BJ (cell line): ENCODE measurements at regions not wholly inside any gene's neighbourhood (a gene's known extent, or its start where the extent isn't known, plus 50 kb on each side); places are given as distances from the start of the nearest gene placed in this dataset.
"Not testable (repeated sequence)": the region's sequence is repeated elsewhere in the genome, so short reads cannot be mapped to it uniquely, and the experiment has no call there.

ENCODE experiments used
- CTCF ChIA-PET: fragments of 350-600 bp; formaldehyde crosslinking; extraction: SDS; loops from one replicate; lab custom pipeline; 2021; ENCODE audit warnings: antibody characterized with exemption, inconsistent platforms; lab: Yijun Ruan, JAX
- POLR2A ChIA-PET: fragments of 300-600 bp; sonication (Branson Sonifier 250); formaldehyde crosslinking; extraction: SDS; loops from one replicate; lab custom pipeline; 2021; ENCODE audit warnings: antibody characterized with exemption; lab: Charles Lee
- DNase-seq: peaks from one replicate; pipeline ENCODE4 v3.0.0-alpha.2; 2011; ENCODE audit warnings: low read depth
- H3K27me3 ChIP-seq: 2 replicates; pipeline ENCODE4 v1.6.0; 2011; ENCODE audit warnings: low read length; ENCODE audit not compliant: control insufficient read depth, insufficient read depth
- H3K36me3 ChIP-seq: 2 replicates; pipeline ENCODE4 v1.5.1; 2011; ENCODE audit warnings: low read length; ENCODE audit not compliant: control insufficient read depth, insufficient read depth
- H3K4me3 ChIP-seq: 2 replicates; pipeline ENCODE4 v1.5.1; 2011; ENCODE audit warnings: low read depth, mild to moderate bottlenecking, control low read depth, low read length
- TF ChIP-seq, protein P1 (sequence below): IDR thresholded peaks from 2 replicates; pipeline ENCODE4 v1.5.1; 2011; ENCODE audit warnings: low read depth, mild to moderate bottlenecking, control low read depth, inconsistent platforms, low read length, moderate library complexity; ENCODE audit not compliant: insufficient read depth

DNA sequence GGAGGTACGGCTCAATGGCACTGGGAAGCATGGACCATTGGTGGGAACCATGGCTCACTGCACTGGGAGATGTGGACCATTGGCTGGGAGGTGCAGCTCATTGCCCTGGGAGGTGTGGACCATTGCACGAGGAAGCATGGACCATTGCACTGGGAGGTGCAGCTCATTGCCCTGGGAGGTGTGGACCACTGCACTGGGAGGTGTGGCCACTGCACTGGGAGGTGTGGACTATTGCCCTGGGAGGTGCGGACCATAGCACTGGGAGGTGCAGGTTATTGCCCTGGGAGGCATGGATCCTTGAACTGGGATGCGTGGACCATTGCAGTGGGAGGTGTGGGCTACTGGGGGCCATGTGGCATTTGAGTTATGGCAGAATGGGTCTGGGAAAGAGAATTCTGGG lies 195.4 kb upstream of the PLGLB1 start:
- POLR2A ChIA-PET, H3K27me3 ChIP-seq, H3K36me3 ChIP-seq, CTCF ChIA-PET, H3K4me3 ChIP-seq, DNase-seq: not testable (repeated sequence)

DNA sequence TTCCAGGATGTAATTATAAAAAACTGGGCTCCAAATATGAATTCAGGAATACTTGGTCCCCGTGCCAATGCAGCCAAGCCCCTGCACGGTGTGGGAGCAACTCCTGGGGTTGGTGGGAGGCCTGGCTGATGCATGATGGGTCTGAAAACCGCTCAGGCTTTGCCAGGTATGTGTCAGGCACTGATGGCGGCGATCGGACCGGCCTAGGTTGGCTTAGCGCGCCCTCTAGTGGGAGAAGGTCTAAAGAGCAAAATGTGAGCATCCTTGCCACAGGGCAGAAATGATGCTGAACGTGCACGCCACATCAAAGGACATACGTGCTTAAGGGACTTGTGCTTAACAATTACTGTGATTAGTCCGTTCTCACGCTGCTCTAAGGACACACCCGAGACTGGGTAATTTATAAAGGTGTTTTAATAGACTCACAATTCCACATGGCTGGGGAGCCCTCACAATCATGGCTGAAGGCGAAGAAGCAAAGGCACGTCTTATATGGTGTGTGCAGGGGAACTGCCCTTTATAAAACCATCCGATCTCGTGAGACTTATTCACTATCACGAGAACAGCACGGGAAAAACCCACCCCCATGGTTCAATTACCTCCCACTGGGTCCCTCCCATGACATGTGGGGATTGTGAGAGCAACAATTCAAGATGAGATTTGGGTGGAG lies 196.2 kb upstream of the PLGLB1 start:
- H3K36me3 ChIP-seq, POLR2A ChIA-PET, H3K4me3 ChIP-seq, DNase-seq, H3K27me3 ChIP-seq: not testable (repeated sequence)
- TF ChIP-seq, protein P1, sequence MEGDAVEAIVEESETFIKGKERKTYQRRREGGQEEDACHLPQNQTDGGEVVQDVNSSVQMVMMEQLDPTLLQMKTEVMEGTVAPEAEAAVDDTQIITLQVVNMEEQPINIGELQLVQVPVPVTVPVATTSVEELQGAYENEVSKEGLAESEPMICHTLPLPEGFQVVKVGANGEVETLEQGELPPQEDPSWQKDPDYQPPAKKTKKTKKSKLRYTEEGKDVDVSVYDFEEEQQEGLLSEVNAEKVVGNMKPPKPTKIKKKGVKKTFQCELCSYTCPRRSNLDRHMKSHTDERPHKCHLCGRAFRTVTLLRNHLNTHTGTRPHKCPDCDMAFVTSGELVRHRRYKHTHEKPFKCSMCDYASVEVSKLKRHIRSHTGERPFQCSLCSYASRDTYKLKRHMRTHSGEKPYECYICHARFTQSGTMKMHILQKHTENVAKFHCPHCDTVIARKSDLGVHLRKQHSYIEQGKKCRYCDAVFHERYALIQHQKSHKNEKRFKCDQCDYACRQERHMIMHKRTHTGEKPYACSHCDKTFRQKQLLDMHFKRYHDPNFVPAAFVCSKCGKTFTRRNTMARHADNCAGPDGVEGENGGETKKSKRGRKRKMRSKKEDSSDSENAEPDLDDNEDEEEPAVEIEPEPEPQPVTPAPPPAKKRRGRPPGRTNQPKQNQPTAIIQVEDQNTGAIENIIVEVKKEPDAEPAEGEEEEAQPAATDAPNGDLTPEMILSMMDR, result peak; percentile 39
- CTCF ChIA-PET, result interaction anchor here (1.0 kb wide), 1 partner anchor 409 kb away, joined by 3 read pairs; no protein-coding TSS in a partner anchor

DNA sequence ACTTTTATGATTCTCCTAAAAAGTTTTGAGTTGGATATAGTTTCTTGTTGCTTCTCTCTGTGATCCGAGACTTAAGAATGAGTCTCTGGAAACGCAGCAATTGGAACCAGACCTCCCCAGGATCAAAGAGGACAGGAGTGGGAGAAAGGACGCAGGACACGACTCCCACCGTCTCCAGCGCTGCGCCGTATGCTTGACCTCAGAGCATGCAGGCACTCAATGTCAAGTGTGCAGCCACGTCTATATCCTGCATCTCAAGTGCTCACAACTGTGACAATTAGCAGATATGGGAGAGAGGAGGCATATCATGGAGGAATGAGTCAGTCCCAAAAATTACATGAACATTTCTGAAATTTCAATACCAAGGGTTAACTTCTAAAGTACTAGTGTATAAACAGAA lies 199.0 kb upstream of the PLGLB1 start:
- POLR2A ChIA-PET, H3K27me3 ChIP-seq, H3K4me3 ChIP-seq, DNase-seq, CTCF ChIA-PET, H3K36me3 ChIP-seq: not testable (repeated sequence)

DNA sequence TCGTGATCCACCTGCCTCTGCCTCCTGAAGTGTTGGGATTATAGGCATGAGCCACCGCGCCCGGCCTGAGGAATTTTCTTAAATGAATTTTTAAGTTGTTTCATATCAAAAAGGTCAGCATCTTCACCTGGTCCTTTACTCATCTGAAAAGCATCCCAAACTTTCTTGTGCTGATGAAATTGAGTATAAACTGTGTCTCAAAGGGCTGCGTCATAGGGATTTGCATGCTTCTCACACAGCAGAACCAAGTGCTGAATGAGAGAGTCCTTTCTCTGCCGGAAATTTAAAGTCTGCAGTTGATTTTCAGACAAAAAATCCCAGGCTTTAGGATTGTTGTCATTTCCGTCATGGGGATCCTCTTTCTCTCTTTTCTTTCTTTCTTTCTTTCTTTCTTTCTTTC lies 200.5 kb upstream of the PLGLB1 start:
- POLR2A ChIA-PET, H3K4me3 ChIP-seq, H3K27me3 ChIP-seq, H3K36me3 ChIP-seq, CTCF ChIA-PET: not testable (repeated sequence)
- peak; percentile 19 for DNase-seq

DNA sequence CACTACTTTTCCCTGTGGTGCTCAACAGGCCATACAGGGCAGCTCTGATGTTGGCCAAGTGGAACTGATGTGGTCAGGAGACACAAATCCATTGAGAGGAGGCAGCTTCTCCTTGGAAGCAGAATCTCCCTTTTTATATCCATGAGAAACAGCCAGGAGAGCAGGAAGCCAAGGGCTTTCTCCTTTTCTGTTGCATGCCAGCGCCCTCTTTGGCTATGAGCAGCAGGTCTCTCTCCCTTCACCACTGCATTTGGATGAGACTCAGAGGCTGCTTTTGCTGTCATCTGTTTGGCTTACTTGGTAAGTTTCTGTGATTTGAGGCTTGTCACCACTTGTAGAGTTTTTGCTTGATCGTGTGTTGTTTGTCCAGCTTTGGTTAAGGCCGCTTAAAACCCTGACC lies 202.2 kb upstream of the PLGLB1 start:
- DNase-seq, H3K36me3 ChIP-seq, CTCF ChIA-PET, H3K27me3 ChIP-seq, H3K4me3 ChIP-seq, POLR2A ChIA-PET: not testable (repeated sequence)

DNA sequence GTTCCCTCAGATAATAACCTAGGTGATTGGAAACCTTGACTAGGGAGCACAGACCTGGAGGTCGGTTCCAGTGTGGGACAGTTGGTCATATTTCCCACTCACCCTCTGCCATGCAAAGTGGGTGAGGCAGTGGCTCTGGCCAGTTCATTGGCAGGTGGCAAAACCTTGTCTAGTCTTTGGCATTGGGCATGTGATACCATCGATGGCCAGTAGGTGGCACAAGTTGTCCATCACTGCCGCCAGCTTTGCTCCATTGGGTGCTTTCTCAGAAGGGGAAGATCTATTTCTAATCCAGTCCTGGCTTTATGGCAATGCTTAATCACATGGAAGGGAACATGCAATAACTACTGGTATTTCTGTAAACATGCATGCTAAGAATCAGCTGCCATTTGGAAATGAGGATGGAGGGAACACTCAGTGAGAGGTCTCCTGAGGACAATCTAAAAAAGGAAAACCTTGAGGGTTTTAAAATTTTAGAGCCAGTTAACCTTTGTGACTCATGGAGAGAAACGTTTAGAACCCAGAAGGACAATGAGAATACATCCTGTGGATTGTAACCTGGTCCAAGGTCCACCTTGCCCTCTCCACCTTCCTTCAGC lies 207.5 kb upstream of the PLGLB1 start:
- H3K27me3 ChIP-seq, H3K4me3 ChIP-seq, POLR2A ChIA-PET, H3K36me3 ChIP-seq, CTCF ChIA-PET: not testable (repeated sequence)
- TF ChIP-seq, protein P1, result peak; percentile 41; the same call in 1 of the 2 replicates
- peak; percentile 19 for DNase-seq

DNA sequence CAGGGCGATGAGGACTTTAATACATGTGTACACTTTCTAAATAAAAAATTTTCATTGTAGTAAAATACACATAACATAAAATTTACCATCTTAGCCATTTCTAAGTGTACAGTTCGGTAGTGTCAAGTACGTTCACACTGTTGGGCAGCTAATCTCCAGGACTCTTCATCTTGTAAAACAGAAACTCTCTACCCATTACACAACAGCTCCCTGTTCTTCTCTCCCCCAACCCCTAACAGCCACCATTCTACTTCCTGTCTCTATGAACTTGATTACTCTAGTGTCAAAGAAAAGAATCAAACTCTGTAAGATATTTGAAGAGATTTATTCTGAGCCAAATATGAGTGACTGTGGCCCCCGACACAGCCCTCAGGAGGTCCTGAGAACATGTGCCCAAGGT lies 208.3 kb upstream of the PLGLB1 start:
- H3K36me3 ChIP-seq, H3K4me3 ChIP-seq, POLR2A ChIA-PET, DNase-seq, CTCF ChIA-PET, H3K27me3 ChIP-seq: not testable (repeated sequence)

DNA sequence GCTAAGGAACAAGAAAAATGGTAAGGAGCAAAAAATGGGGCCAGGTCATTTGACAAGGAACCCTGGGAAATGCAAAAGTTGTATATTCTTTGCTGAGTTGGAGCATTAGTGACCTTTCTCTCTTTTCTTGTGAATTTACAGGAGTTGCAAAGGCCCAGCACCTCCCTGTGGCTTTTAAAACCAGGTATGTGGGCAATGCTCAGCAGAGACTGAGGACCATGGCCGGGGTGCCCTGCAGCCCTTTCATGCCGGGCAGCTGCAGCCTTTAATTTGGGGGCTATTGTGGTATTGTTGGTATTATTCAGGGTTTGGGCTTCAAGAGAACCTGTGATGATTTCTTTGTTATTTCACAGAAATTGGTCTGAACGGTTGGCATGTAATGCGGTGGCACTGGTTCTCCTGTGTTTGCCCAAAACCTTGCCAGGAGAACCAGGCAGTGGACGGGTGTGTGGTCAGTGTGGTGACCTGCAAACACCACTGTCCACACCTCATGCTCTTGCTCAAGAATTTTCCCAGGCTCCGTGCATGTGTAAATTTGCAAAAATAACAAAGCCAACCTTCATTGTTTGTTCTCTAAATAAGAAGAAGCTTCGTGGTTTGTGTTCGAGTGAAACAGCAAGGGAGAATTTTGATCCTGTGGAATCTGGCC lies 213.8 kb upstream of the PLGLB1 start:
- H3K36me3 ChIP-seq, CTCF ChIA-PET, H3K4me3 ChIP-seq, DNase-seq, POLR2A ChIA-PET, H3K27me3 ChIP-seq: not testable (repeated sequence)

DNA sequence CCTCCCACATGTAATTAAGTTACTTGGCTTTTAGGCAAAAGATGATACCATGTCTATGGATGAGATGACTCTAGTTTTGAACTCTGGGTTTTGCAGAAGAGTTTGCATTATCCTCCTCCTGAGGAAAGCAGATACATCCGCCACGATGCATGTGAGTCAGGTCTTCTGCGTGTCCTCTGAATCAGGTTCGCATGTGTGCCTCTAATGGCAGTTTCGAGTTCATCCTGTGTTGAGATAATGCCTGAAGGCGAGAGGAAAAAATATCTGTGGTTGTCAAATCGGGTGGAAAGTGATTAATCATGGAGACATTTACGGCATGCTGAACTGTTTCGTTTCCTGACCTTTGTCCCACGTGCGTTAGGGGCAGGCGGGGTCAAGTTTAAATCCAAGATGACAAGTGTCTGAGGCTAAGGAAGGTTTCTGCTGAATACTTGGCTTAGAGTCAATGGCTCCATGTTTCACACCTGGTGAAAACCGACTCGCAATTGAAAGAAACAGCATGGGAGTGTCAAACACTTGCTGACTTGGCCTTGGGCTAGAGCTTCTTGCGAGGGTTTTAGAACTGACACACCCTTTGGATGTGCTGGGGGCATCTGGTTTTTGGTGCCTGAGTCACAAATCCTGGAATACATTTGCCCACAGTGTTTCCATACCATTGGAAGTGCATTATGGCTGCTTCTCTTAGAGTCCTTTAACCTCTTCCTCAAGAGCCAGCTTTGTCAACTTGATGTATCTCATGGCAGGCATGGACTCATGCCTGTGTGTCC lies 216.1 kb upstream of the PLGLB1 start:
- CTCF ChIA-PET, DNase-seq, POLR2A ChIA-PET, H3K36me3 ChIP-seq, H3K4me3 ChIP-seq, H3K27me3 ChIP-seq: not testable (repeated sequence)
